ENCODE measurements at regions not wholly inside any gene's neighbourhood (a gene's known extent, or its start where the extent isn't known, plus 50 kb on each side); places are given as distances from the start of the nearest gene placed in this dataset.

- no peak for DNase-seq (ENCODE audit: low read depth)
- no peak overlapping the region for H3K4me3 ChIP-seq (ENCODE audit: low read depth, low read length)
- TF ChIP-seq CTCF (IDR thresholded peaks at IDR 0.05; ENCODE audit: control insufficient read depth, extremely low read depth, insufficient read depth) = no peak
Observed at GRCh38 chr3:18477620-18478019, 52.5 kb upstream of the SATB1 start.

All from LNCaP clone FGC (cell line).